ENCODE measurements at regions not wholly inside any gene's neighbourhood (a gene's known extent, or its start where the extent isn't known, plus 50 kb on each side); places are given as distances from the start of the nearest gene placed in this dataset.

- DNase-seq (ENCODE audit: low read depth) = peak; percentile 23
- TF ChIP-seq CTCF (conservative IDR thresholded peaks at IDR 0.05; ENCODE audit: low read depth, low read length) = no peak
Observed at GRCh38 chr5:10854506-10855277, 93.7 kb upstream of the DAP start.

GRCh38 chr5:10853154-10853553 is 92.1 kb upstream of the DAP start:
- TF ChIP-seq CTCF (conservative IDR thresholded peaks at IDR 0.05; ENCODE audit: low read depth, low read length) = no peak
- no peak for DNase-seq (ENCODE audit: low read depth)
- no peak overlapping the region for H3K4me3 ChIP-seq (ENCODE audit: low read depth, low read length)

More at GRCh38 chr5:10854506-10855277, 93.7 kb upstream of the DAP start:
- H3K4me3 ChIP-seq (ENCODE audit: low read depth, low read length) = no peak overlapping the region

GRCh38 chr5:10849278-10849677 is 88.2 kb upstream of the DAP start:
- H3K4me3 ChIP-seq (ENCODE audit: low read depth, low read length) = no peak overlapping the region
- DNase-seq (ENCODE audit: low read depth) = peak; percentile 24
- no peak for TF ChIP-seq CTCF (conservative IDR thresholded peaks at IDR 0.05; ENCODE audit: low read depth, low read length)

- no peak overlapping the region for H3K4me3 ChIP-seq (ENCODE audit: low read depth, low read length)
- DNase-seq (ENCODE audit: low read depth) = no peak
- TF ChIP-seq CTCF (conservative IDR thresholded peaks at IDR 0.05; ENCODE audit: low read depth, low read length) = no peak
Observed at GRCh38 chr5:10844016-10844415, 83.0 kb upstream of the DAP start.

GRCh38 chr5:10842823-10843222 is 81.8 kb upstream of the DAP start:
- no peak for TF ChIP-seq CTCF (conservative IDR thresholded peaks at IDR 0.05; ENCODE audit: low read depth, low read length)
- DNase-seq (ENCODE audit: low read depth) = no peak
- no peak overlapping the region for H3K4me3 ChIP-seq (ENCODE audit: low read depth, low read length)

- TF ChIP-seq CTCF (conservative IDR thresholded peaks at IDR 0.05; ENCODE audit: low read depth, low read length) = no peak
- H3K4me3 ChIP-seq (ENCODE audit: low read depth, low read length) = no peak overlapping the region
- no peak for DNase-seq (ENCODE audit: low read depth)
Observed at GRCh38 chr5:10839916-10840599, 79.0 kb upstream of the DAP start.
